T47D (cell line): ENCODE measurements at regions not wholly inside any gene's neighbourhood (a gene's known extent, or its start where the extent isn't known, plus 50 kb on each side); places are given as distances from the start of the nearest gene placed in this dataset.
"Not testable (repeated sequence)": the region's sequence is repeated elsewhere in the genome, so short reads cannot be mapped to it uniquely, and the experiment has no call there.

Source experiments
- DNase-seq, 2 experiments: peaks; one replicate each; pipeline versions ENCODE4 v3.0.0 to v3.0.0-alpha.2; 2011 to 2012; ENCODE audit warnings: low read depth in 1 of 2, low spot score in 1 of 2
- JUND ChIP-seq: IDR thresholded peaks from 2 replicates; pipeline ENCODE4 v1.6.1; 2012; ENCODE audit warnings: low read depth
- in situ Hi-C: cut with HindIII; loops from 2 replicates; pipeline ENCODE4 v1.10.0; 2016; ENCODE audit warnings: low sequenced_read_pairs, low pct_unique_long_range_greater_than_20kb

- DNase-seq = no peak
- TF ChIP-seq JUND = no peak
- in situ Hi-C loops = no loop called here
Measured at GRCh38 chr4:124454772-124455270, 257.7 kb downstream of the ANKRD50 start.

GRCh38 chr4:124455671-124456070 is 256.9 kb downstream of the ANKRD50 start:
- in situ Hi-C loops = no loop called here
- no peak for TF ChIP-seq JUND

GRCh38 chr4:124459196-124459940 is 253.2 kb downstream of the ANKRD50 start:
- in situ Hi-C loops = no loop called here
- no peak for TF ChIP-seq JUND
- DNase-seq = no peak

More at GRCh38 chr4:124455671-124456070, 256.9 kb downstream of the ANKRD50 start:
- DNase-seq = no peak

GRCh38 chr4:124459941-124460310 is 252.6 kb downstream of the ANKRD50 start:
- TF ChIP-seq JUND = no peak

GRCh38 chr4:124461592-124461991 is 250.9 kb downstream of the ANKRD50 start:
- in situ Hi-C loops = not testable (repeated sequence)
- peak in 1 of 2 experiments; percentile 6 for DNase-seq

More at GRCh38 chr4:124459941-124460310, 252.6 kb downstream of the ANKRD50 start:
- no peak for DNase-seq
- in situ Hi-C loops = no loop called here

GRCh38 chr4:124462954-124463828 is 249.3 kb downstream of the ANKRD50 start:
- TF ChIP-seq JUND = no peak
- no peak for DNase-seq
- in situ Hi-C loops = no loop called here

GRCh38 chr4:124464836-124465235 is 247.7 kb downstream of the ANKRD50 start:
- in situ Hi-C loops = no loop called here
- DNase-seq = no peak
- no peak for TF ChIP-seq JUND

- TF ChIP-seq JUND = no peak
- in situ Hi-C loops = no loop called here
- DNase-seq = no peak
Measured at GRCh38 chr4:124468360-124468759, 244.2 kb downstream of the ANKRD50 start.

GRCh38 chr4:124469981-124470380 is 242.6 kb downstream of the ANKRD50 start:
- in situ Hi-C loops = no loop called here
- no peak for DNase-seq
- TF ChIP-seq JUND = no peak

GRCh38 chr4:124478470-124478869 is 234.1 kb downstream of the ANKRD50 start:
- no peak for TF ChIP-seq JUND
- in situ Hi-C loops = no loop called here

GRCh38 chr4:124480061-124480460 is 232.5 kb downstream of the ANKRD50 start:
- in situ Hi-C loops = no loop called here
- no peak for DNase-seq
- no peak for TF ChIP-seq JUND

More at GRCh38 chr4:124478470-124478869, 234.1 kb downstream of the ANKRD50 start:
- no peak for DNase-seq

- no peak for DNase-seq
- in situ Hi-C loops = no loop called here
- no peak for TF ChIP-seq JUND
Measured at GRCh38 chr4:124481123-124481522, 231.4 kb downstream of the ANKRD50 start.

- no peak for TF ChIP-seq JUND
- no peak for DNase-seq
- in situ Hi-C loops = no loop called here
Measured at GRCh38 chr4:124483048-124483906, 229.3 kb downstream of the ANKRD50 start.
